C4-2B (cell line): ENCODE measurements at regions not wholly inside any gene's neighbourhood (a gene's known extent, or its start where the extent isn't known, plus 50 kb on each side); places are given as distances from the start of the nearest gene placed in this dataset.
"Not testable (repeated sequence)": the region's sequence is repeated elsewhere in the genome, so short reads cannot be mapped to it uniquely, and the experiment has no call there.

ENCODE experiments used
- ZFX ChIP-seq: fragments of 450-650 bp; IDR thresholded peaks from 2 replicates; pipeline ENCODE4 v1.6.1; 2017
- TF ChIP-seq, protein P1 (sequence below): fragments of 450-650 bp; conservative IDR thresholded peaks from 2 replicates; pipeline ENCODE4 v1.5.1; 2017; ENCODE audit warnings: mild to moderate bottlenecking

DNA sequence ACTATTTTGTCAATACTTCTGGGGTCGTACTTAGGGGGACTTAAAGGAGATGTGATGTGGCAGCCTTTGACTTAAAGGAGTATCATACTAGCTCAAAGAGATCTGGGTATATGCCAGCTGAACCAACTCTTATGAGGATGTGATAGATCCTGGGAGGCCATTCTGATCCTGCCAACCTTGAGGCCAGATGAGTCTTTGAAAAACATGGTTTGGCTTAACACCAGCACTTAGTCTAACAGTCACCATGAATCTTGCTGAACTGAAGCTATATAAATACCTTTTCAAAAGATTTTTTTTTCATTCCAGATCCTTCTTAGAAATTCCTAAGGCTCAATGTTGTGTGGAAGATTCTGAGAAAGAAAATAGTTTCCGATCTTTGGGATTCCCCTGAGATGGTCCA is 93.7 kb upstream of the FAM90A26 start:
- TF ChIP-seq, protein P1, sequence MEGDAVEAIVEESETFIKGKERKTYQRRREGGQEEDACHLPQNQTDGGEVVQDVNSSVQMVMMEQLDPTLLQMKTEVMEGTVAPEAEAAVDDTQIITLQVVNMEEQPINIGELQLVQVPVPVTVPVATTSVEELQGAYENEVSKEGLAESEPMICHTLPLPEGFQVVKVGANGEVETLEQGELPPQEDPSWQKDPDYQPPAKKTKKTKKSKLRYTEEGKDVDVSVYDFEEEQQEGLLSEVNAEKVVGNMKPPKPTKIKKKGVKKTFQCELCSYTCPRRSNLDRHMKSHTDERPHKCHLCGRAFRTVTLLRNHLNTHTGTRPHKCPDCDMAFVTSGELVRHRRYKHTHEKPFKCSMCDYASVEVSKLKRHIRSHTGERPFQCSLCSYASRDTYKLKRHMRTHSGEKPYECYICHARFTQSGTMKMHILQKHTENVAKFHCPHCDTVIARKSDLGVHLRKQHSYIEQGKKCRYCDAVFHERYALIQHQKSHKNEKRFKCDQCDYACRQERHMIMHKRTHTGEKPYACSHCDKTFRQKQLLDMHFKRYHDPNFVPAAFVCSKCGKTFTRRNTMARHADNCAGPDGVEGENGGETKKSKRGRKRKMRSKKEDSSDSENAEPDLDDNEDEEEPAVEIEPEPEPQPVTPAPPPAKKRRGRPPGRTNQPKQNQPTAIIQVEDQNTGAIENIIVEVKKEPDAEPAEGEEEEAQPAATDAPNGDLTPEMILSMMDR = not testable (repeated sequence)
- TF ChIP-seq ZFX = not testable (repeated sequence)
